ENCODE measurements at regions not wholly inside any gene's neighbourhood (a gene's known extent, or its start where the extent isn't known, plus 50 kb on each side); places are given as distances from the start of the nearest gene placed in this dataset.

DNA sequence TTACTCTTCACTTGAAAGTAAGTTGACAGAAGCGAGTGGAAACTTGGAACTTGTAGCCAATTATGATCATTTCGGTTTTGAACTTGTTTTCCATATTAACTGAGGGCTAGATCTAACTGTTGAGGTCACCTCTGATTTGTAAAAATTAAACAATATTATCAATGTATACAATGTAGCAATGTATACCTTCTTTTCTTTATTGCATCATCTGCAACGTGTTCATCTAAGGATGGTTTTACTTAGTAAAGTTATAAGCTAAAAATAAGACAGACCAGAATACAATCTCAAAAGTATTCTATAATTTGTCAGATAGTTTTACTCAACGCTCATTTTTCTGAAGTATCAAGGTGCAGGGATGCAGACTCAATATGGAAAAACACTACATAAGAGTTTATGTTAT is 435.0 kb upstream of the TNP1 start:
- TF ChIP-seq, protein P1, sequence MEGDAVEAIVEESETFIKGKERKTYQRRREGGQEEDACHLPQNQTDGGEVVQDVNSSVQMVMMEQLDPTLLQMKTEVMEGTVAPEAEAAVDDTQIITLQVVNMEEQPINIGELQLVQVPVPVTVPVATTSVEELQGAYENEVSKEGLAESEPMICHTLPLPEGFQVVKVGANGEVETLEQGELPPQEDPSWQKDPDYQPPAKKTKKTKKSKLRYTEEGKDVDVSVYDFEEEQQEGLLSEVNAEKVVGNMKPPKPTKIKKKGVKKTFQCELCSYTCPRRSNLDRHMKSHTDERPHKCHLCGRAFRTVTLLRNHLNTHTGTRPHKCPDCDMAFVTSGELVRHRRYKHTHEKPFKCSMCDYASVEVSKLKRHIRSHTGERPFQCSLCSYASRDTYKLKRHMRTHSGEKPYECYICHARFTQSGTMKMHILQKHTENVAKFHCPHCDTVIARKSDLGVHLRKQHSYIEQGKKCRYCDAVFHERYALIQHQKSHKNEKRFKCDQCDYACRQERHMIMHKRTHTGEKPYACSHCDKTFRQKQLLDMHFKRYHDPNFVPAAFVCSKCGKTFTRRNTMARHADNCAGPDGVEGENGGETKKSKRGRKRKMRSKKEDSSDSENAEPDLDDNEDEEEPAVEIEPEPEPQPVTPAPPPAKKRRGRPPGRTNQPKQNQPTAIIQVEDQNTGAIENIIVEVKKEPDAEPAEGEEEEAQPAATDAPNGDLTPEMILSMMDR (IDR thresholded peaks at IDR 0.05; ENCODE audit: low read depth, low read length, poor library complexity, severe bottlenecking): no peak
- TF ChIP-seq EZH2phosphoT487 (IDR thresholded peaks at IDR 0.05; ENCODE audit: borderline replicate concordance, low read length): no peak

Data from DOHH2 (cell line).